ENCODE measurements at regions not wholly inside any gene's neighbourhood (a gene's known extent, or its start where the extent isn't known, plus 50 kb on each side); places are given as distances from the start of the nearest gene placed in this dataset.
A peak's percentile ranks its signal among the peaks of the same experiment; 100 is the strongest.

DNA sequence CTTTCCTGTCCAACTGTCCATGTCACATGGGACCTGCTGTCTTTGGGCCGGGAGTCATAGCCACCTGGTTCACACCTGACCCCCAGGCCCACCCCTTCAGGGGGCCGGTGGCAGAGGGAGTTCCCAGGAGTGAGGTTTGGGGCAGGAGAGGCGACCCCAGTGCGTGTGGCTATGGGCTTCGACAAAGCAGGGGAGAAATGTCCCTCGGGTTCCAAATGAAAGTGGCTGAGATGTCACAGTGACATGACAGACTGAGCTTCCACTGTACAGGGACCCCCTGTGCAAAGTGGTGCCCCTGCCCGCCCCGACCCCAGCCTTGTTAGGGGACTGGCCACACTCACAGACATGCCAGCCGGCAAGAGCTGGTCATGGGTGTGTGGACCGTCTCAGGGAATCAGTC is 1297.0 kb downstream of the BRD1 start:
- no peak for DNase-seq

GRCh38 chr22:48528221-48528915 is 1299.3 kb downstream of the BRD1 start:
- no peak for DNase-seq

DNA sequence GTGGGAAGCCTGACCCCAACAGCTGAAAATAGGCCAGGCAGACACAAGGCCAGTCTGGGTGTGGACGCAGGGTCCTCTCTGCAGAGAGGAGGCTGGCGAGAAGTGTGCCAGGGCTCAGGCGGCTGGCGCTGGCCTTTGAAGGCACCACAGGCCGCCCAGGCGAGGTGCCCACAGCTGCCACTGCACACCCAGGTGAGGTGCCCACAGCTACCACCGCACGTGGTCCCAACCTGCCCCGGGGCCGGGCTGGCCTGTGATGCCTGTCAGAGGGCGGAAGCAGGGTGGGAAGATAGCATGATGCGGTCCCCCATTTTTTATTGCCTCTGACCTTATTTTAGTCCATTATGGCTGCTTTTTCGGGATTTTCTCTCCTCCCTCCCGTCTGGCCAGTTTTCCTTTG is 1303.9 kb downstream of the BRD1 start:
- DNase-seq = no peak

- no peak for DNase-seq
These were observed 1304.6 kb downstream of the BRD1 start for GRCh38 chr22:48523091-48523490.

DNA sequence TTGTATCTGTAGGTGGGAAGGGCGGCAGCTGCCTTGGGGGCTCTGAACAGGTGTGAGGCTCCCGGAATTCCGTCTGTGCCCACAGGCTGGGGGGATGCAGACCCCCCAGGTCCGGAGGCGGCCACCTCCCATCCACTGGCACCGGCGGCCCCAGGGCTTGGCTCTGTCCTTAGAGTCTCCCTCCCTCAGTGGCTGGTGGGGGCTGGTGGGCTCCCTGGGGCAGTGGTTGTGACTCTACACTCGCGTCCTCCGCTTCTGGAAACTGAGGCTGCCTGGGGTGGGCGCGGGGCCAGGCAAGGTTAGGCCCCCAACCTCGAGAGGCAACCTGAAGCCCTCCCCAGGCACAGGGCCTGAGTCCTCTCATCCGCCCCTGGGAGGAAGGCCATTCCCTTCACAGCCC is 1305.4 kb downstream of the BRD1 start:
- no peak for DNase-seq

DNA sequence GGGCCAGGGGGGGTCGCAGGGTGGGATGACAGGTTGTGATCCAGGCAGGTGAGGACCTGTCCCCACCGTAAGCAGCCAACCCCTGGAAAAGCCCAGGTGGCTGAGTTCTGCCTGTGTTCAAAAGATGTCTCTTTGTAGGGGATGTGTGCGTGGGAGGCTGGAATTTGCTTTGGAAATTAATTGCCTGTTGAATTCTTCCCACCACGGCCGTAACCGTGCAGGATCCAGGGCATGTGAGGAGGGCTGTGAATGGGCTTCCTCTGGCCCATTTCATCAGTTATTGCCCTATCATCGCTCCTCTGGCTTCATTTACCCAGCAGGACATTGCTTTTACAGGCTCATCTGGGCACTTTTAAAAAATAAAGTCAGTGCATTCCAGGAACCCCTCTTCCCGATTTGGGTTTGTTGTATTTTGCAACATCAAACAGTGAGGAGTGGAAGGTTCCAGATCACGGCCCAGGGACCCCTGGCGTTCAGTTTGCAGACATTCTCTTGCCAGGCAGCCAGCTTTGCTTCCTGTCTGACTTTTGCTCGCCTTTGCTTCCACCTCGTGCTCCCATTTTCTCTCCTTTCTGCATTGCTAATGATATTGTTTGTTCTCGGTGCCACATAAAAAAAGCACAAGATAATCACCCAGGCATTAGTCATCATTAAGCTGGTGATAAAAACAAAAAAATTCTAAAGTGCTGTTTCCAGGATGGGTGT is 1306.6 kb downstream of the BRD1 start:
- peak in 8 of 56 donors; percentile 25 to 55 (median 35) for DNase-seq

- DNase-seq = no peak
These were observed 1307.5 kb downstream of the BRD1 start for GRCh38 chr22:48520207-48520606.

GRCh38 chr22:48517039-48518030 is 1310.3 kb downstream of the BRD1 start:
- DNase-seq = peak in 54 of 56 donors; percentile 16 to 88 (median 68)

DNA sequence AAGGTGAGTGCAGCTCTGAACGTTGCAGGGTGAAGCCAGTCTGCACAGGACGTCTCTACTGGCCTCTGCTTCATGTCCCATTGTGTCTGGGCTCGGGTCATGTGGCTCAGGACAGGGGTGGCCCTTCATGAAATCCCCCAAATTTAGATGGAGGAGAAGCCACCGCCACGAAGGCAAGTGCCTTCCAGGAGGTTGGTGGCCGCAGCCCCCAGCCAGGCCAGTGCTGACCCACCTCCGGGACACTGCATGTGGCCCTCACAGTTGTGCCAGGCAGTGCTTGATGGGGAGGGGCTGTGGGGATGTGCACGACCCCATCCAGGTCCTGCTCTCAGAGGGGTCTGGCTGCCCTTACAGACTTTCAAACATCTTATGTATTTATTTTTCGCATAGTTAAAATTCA is 1311.1 kb downstream of the BRD1 start:
- no peak for DNase-seq

DNA sequence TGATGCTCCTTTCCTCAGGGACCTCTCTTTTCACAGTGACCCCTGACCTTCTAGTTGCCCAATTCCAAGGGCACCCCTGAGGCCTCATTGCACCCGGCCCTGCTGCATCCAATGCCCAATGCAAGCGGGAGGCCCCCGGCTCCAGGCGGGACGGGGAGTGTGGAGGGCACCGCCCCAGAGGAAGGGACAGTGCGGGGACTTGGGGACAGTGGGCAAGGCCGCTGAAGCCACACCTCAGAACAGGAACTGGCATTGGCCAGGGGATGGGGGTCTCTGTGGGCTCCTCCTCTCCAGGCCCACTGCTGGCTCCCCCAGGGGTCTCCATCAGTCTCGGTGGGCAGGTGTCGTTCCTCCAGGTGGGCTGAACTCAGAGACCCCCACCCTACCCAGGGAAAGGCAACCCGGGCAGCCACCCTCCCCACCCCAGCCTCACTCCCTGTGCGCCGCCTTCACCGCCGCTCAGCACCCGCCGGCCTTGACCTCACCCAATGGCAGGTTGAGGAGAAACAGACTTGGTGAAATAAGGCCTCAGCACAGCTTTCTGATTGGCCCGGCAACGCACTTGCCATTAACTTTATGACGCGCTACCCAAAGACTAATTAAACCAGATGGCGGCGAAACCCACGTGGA is 1312.0 kb downstream of the BRD1 start:
- no peak for DNase-seq

- DNase-seq = no peak
These were observed 1313.7 kb downstream of the BRD1 start for GRCh38 chr22:48513929-48514328.

DNA sequence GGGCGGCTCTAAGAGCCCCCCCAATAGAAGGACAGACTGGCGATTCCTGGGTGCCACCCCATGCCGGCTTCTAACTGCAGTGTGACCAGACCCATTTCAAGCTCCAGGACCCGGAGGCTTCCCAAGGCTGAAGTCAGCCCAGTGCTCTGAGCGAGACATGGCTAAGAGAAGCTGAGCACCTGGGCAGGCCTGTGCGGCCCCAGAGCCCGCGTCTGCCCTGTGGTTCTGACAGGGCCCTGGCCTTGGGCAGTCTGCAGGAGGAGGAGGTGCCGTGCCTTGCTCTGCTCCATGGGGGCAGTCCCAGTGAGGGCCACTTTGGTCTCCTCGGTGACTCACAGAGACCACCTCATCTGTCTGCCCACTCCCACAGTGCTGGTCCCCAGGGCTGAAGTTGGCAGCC is 1314.2 kb downstream of the BRD1 start:
- DNase-seq = no peak

GRCh38 chr22:48511781-48512327 is 1315.8 kb downstream of the BRD1 start:
- DNase-seq = no peak

DNA sequence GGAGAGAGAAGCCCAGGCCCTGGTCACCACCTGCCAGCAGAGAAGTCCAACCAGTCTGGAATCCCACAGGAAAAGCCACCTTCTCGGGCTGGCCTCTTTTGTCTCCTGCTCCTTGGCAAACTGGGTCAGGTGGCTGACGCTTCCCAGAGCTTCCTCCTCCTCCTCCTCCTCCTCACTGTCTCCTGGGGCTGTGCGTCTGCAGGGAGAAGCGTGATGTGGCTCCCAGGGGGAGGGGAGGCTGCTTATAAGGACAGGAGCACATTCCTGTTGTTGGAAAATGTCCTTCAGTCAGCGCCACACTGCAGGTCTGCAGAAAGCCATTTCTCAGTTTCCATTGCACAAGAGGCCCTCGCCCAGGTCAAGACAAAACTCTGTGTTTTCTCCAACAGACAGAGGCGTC is 1316.5 kb downstream of the BRD1 start:
- peak in 20 of 56 donors; percentile 15 to 74 (median 36) for DNase-seq

GRCh38 chr22:48510599-48510998 is 1317.1 kb downstream of the BRD1 start:
- DNase-seq = no peak

DNA sequence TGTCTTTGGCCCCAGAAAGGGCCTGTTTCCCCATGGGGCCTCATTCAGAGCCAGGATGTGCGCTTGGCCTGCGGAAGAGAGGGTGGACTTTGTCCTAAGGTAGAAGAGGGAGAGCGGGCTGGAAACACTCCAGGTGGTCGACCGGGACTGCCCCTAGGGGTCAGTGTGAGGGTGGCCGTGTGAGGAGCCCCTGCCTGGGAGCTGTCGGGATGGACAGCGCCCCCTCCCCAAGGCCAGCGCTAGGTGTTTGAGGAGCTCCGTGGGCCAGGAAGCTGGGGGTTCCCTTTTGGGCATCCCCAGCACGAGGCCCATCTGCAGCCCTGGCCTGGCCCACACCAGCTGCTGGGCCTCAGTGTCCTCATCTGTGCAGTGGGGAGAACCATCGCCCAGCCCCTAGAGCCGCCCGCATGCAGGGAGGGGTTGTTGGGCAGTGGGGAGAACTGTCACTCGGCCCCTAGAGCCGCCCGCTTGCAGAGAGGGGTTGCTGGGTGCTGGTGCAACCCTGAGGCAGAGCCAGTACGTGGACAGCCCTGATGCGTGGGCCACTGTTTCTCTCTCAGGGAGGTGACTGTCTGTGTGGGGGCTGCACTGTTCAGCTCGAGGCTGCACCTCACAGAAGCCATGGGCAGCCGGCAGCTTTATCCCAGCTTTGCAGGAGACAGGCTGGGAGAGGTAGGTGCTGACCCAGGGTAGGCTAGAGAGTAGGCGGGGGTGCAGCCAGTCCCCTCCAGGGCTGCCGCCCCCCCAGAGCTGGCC is 1319.9 kb downstream of the BRD1 start:
- no peak for DNase-seq

DNA sequence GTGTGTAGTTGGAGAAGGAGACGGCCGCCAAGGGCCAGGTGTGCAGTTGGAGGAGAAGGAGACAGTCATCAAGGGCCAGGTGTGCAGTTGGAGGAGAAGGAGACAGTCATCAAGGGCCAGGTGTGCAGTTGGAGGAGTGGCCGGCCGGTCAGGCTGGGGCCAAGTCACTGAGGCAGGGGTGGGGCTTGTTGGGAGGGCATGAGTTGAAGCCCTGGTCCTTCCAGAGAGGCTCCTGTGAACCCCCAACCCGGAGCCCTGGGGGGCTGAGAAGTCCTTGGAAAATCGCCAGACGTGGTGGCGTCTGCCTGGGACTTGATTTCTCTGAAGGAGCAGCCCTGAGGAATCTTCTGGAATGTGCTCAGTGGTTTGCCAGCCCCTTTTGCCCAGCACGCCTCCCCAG is 1320.5 kb downstream of the BRD1 start:
- DNase-seq = no peak

GRCh38 chr22:48506506-48507145 is 1321.0 kb downstream of the BRD1 start:
- DNase-seq = no peak

GRCh38 chr22:48505891-48506290 is 1321.8 kb downstream of the BRD1 start:
- no peak for DNase-seq
